GM19467 (cell line): ENCODE measurements at regions not wholly inside any gene's neighbourhood (a gene's known extent, or its start where the extent isn't known, plus 50 kb on each side); places are given as distances from the start of the nearest gene placed in this dataset.

Experiments
- ATAC-seq: cut with Tn5 transposase; IDR thresholded peaks from one replicate; pipeline ENCODE4 v1.9.1; 2021; ENCODE audit warnings: mild to moderate bottlenecking, moderate library complexity; ENCODE audit not compliant: unreplicated experiment

GRCh38 chr10:129416956-129417765 lies 49.9 kb upstream of the MGMT start:
- ATAC-seq, result no peak
